Subcutaneous abdominal adipose tissue (tissue), 5 donors: ENCODE measurements at regions not wholly inside any gene's neighbourhood (a gene's known extent, or its start where the extent isn't known, plus 50 kb on each side); places are given as distances from the start of the nearest gene placed in this dataset.
"Not testable (repeated sequence)": the region's sequence is repeated elsewhere in the genome, so short reads cannot be mapped to it uniquely, and the experiment has no call there.

ENCODE experiments used
- H3K27ac ChIP-seq: one replicate; pipeline ENCODE4 v1.7.0; 2013; ENCODE audit warnings: low read depth, mild to moderate bottlenecking, inconsistent platforms, low read length, moderate library complexity
- H3K27me3 ChIP-seq, 5 donors: one replicate each; pipeline ENCODE4 v1.7.0; 2013; ENCODE audit warnings: low read length in 5 of 5, inconsistent platforms in 1 of 5; ENCODE audit not compliant: control insufficient read depth in 5 of 5, insufficient read depth in 4 of 5
- H3K36me3 ChIP-seq, 5 donors: one replicate each; pipeline ENCODE4 v1.7.0; 2013; ENCODE audit warnings: low read length in 5 of 5; ENCODE audit not compliant: control insufficient read depth in 5 of 5, insufficient read depth in 5 of 5
- H3K4me1 ChIP-seq, 5 donors: one replicate each; pipeline ENCODE4 v1.7.0; 2013; ENCODE audit warnings: low read length in 5 of 5, mild to moderate bottlenecking in 3 of 5, moderate library complexity in 1 of 5; ENCODE audit not compliant: control insufficient read depth in 5 of 5, insufficient read depth in 5 of 5
- H3K4me3 ChIP-seq, 5 donors: one replicate each; pipeline ENCODE4 v1.7.0; 2013; ENCODE audit warnings: low read length in 5 of 5, low read depth in 1 of 5
- H3K9ac ChIP-seq, 5 donors: one replicate each; pipeline ENCODE4 v1.7.0; 2013; ENCODE audit warnings: low read length in 5 of 5, mild to moderate bottlenecking in 4 of 5, moderate library complexity in 3 of 5
- H3K9me3 ChIP-seq, 5 donors: one replicate each; pipeline ENCODE4 v1.7.0; 2013; ENCODE audit warnings: low read length in 5 of 5; ENCODE audit not compliant: control insufficient read depth in 5 of 5
- donor health status: healthy.
- donor health status: healthy.
- donor health status: healthy.
- donor health status: healthy.
- donor health status: healthy.

DNA sequence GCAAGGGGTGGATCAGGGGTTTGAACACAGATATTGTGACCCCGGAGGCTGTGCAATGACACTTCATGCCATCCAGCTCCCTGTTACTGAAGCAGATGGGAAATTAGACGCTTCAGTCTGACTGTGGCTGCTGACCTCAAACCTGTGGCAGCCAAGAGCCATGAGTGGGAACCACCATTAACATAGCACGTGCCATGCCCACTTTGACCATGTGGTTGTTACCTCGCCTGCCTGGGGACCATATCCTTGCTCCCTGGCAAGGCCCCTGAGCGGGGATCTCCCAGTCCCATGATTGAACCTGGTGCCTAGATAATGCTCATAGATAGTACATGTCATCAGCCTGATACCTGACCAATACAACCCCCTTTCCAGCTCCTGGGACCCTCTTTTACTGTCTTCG, 68.9 kb downstream of the CYP26B1 start:
- H3K27me3 ChIP-seq = no peaks in the 10 kb centered on the region
- H3K27ac ChIP-seq = no peak overlapping the region
- H3K9ac ChIP-seq = no peak overlapping the region
- no peaks in the 10 kb centered on the region for H3K4me1 ChIP-seq
- H3K9me3 ChIP-seq = peaks cover 0 to 8% (median 0%) of the 10 kb centered on the region in 5 donors
- no peaks in the 10 kb centered on the region for H3K36me3 ChIP-seq
- H3K4me3 ChIP-seq = no peak overlapping the region

DNA sequence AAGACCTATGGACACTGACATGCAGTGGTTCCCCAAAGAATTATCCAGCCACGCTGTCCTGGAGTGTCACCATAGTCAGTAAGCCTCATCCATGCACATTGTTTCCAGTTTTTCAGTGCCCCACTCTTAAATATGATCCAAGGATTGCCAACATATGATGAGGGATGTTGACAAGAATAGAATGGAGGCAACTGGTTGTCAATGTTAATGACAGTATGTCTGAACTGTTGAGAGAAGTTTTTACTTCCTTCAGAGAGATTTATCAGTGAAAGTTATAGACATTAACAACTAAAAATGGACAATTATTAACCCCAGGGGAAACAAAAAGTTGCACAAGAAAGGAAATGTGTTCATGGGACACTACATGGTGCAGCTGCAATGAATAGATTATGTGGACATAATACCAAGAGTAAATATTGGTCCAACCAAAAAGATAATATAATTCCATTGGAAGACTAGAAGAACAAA, 69.9 kb downstream of the CYP26B1 start:
- Histone ChIP-seq H3K27me3 (no peaks in the 10 kb centered on the region), H3K9me3 (peaks cover 0 to 12% (median 4%) of the 10 kb centered on the region in 5 donors), H3K27ac (no peak overlapping the region), H3K9ac (no peak overlapping the region), H3K36me3 (no peaks in the 10 kb centered on the region), H3K4me3 (no peak overlapping the region), H3K4me1 (no peaks in the 10 kb centered on the region)

DNA sequence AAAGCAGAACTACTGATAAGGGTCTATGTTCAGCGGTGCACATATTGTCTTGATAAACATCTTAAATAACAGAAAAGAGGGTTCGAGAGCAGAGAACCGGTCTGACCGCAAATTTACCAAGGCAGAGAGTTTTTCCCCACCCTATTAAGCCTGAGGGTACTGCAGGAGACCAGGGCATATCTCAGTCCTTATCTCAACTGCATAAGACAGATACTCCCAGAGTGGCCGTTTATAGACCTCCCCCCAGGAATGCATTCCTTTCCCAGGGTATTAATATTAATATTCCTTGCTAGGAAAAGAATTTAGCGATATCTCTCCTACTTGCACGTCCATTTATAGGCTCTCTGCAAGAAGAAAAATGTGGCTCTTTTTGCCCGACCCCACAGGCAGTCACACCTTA, 74.3 kb downstream of the CYP26B1 start:
- H3K27ac ChIP-seq, H3K27me3 ChIP-seq, H3K36me3 ChIP-seq, H3K4me1 ChIP-seq, H3K4me3 ChIP-seq, H3K9ac ChIP-seq: not testable (repeated sequence)
- peaks cover 0 to 14% (median 4%) of the 10 kb centered on the region in 5 donors for H3K9me3 ChIP-seq

DNA sequence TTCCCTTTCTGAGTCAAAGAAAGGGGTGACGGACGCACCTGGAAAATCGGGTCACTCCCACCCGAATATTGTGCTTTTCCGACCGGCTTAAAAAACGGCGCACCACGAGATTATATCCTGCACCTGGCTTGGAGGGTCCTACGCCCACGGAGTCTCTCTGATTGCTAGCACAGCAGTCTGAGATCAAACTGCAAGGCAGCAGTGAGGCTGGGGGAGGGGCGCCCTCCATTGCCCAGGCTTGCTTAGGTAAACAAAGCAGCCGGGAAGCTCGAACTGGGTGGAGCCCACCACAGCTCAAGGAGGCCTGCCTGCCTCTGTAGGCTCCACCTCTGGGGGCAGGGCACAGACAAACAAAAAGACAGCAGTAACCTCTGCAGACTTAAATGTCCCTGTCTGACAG, 83.5 kb downstream of the CYP26B1 start:
- not testable (repeated sequence) for H3K4me1 ChIP-seq, H3K9ac ChIP-seq, H3K4me3 ChIP-seq, H3K27me3 ChIP-seq, H3K27ac ChIP-seq, H3K36me3 ChIP-seq, H3K9me3 ChIP-seq

DNA sequence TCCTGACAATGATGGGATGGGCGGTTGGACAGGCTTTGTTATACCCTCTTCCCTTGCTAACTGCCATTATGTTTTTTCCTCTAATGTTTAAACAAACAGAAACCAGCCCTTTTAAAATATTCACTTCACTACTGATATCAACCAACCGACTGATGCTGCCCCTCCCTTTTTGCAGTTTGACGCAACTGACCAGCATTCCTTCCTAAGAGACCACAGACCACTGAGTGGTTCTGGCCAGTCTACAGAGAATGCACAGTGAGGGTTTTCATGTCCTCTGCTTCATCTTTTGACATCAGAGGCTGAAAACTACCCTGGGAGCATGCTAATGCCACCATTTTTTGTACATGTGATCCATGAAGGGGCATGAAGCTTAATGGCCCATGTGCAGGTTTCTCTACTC, 85.3 kb downstream of the CYP26B1 start:
- no peaks in the 10 kb centered on the region for H3K27me3 ChIP-seq
- H3K36me3 ChIP-seq = no peaks in the 10 kb centered on the region
- H3K9ac ChIP-seq = no peak overlapping the region
- H3K4me3 ChIP-seq = no peak overlapping the region
- no peak overlapping the region for H3K27ac ChIP-seq
- H3K9me3 ChIP-seq = no peaks in the 10 kb centered on the region
- H3K4me1 ChIP-seq = no peaks in the 10 kb centered on the region

DNA sequence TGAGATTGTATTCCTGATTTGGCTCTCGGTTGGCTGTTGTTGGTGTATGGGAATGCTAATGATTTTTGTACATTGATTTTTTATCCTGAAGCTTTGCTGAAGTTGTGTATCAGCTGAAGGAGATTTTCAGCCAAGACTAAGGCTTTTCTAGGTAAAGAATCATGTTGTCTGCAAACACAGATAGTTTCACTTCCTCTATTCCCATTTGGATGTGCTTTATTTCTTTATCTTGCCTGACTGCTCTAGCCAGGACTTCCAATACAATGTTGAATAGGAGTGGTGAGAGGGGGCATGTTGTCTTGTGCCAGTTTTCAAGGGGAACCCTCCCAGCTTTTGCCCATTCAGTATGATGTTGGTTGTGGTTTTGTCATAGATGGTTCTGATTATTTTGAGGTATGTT, 90.4 kb downstream of the CYP26B1 start:
- no peaks in the 10 kb centered on the region for H3K27me3 ChIP-seq

DNA sequence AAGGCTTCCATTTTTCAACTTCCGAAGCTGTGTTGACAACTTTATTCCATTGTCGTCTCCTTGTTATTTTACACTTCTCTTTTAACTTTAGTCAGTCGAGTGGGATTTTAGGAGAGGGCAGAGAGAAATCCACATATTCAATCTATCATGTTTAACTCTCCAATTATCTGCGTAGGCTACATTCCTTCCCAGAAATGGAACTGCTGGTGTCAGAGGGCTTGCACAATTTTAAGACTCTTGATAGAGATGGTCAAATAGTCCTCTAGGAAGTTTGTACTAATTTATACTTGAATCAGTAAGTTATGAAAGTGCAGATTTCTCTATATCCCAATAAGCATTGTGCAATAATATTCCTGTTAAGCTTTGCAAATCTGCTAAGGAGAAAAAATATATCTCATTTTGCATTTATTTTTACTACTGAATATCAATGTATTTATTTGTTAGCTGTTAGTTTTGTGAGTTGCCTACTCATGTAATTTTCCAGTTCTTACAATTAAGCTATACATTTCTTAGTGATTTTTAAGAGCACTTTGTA, 95.6 kb downstream of the CYP26B1 start:
- H3K9ac ChIP-seq = no peak overlapping the region
- H3K27me3 ChIP-seq = no peaks in the 10 kb centered on the region
- H3K36me3 ChIP-seq = no peaks in the 10 kb centered on the region
- peaks cover 0 to 10% (median 0%) of the 10 kb centered on the region in 5 donors for H3K4me1 ChIP-seq
- H3K9me3 ChIP-seq = peaks cover 0 to 7% (median 0%) of the 10 kb centered on the region in 5 donors
- H3K27ac ChIP-seq = peak overlapping the region; percentile 9
- no peak overlapping the region for H3K4me3 ChIP-seq

More for the DNA sequence above, 90.4 kb downstream of the CYP26B1 start:
- Histone ChIP-seq H3K9me3 (no peaks in the 10 kb centered on the region), H3K36me3 (no peaks in the 10 kb centered on the region), H3K9ac (no peak overlapping the region), H3K4me3 (no peak overlapping the region), H3K27ac (no peak overlapping the region), H3K4me1 (peaks cover 0 to 2% (median 0%) of the 10 kb centered on the region in 5 donors)

DNA sequence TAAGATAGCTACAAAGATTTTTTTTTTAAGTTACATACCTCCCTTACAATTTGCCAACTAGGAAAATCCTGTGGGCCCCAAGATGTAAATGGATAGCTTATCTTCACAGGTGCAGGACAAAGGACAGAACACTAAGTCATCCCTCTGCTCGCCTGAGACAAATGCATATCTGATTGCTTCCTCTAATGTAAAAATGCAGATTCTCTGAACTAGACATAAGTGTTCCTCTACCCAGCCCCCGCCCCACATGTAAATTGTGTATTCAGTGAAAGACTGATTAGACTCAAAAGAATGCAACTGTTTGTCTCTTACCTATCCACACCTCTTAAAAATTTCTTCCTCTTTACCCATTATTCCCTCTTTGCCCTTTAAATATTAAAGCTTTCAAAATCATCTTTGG, 96.5 kb downstream of the CYP26B1 start:
- H3K4me3 ChIP-seq = no peak overlapping the region
- no peak overlapping the region for H3K27ac ChIP-seq
- H3K27me3 ChIP-seq = no peaks in the 10 kb centered on the region
- no peaks in the 10 kb centered on the region for H3K36me3 ChIP-seq
- no peak overlapping the region for H3K9ac ChIP-seq
- peaks cover 0 to 7% (median 0%) of the 10 kb centered on the region in 5 donors for H3K9me3 ChIP-seq
- peaks cover 0 to 10% (median 0%) of the 10 kb centered on the region in 5 donors for H3K4me1 ChIP-seq

DNA sequence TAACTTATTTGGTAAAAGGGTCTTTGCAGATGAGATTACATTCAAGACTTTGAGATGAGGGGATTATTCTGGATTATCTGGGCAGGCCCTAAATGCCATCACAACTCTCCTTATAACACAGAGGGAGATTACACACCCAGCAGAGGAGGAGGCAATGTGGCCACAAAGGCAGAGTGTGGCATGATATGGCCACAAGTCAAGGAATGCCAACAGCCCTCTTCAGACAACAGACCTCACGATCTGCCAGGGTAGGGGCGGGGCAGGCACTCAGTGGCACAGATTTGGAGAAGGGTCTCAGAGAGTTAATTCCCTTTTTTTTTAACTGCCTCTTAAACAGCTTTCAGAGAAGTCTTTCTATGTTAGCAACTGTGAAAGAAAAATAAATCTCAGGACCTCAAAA, 96.9 kb downstream of the CYP26B1 start:
- H3K9ac ChIP-seq = no peak overlapping the region
- no peak overlapping the region for H3K27ac ChIP-seq
- H3K9me3 ChIP-seq = peaks cover 0 to 7% (median 0%) of the 10 kb centered on the region in 5 donors

DNA sequence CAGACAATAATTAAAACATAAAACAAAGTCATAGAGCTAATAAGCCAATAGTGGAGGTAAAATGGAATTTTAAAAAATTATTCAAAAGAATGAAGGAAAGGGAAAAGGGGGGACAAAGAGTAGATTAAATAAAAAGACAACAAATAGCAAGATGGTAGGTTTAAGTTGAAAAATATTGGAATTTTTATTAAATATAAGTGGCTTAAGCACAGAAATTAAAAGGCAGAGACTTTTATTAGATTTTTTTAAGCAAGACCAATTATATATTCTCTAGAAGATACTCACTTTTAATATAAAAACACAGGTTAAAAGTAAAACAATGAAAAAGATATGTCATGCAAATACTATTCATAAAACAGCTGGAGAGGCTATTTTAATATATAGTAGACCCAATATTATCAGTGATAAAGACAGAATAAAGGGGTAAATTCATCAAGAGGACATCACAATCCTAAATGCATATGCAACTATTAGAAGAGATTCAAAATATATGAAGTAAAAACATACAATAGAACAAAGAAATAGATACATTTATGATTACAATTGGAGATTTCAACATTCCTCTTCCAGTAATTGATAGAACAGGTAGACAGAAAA, 98.7 kb downstream of the CYP26B1 start:
- Histone ChIP-seq H3K9me3 (peaks cover 0 to 7% (median 0%) of the 10 kb centered on the region in 5 donors), H3K27me3 (no peaks in the 10 kb centered on the region), H3K4me1 (peaks cover 0 to 10% (median 0%) of the 10 kb centered on the region in 5 donors), H3K9ac (no peak overlapping the region), H3K36me3 (no peaks in the 10 kb centered on the region), H3K4me3 (no peak overlapping the region), H3K27ac (no peak overlapping the region)

More for the DNA sequence above, 96.9 kb downstream of the CYP26B1 start:
- no peaks in the 10 kb centered on the region for H3K36me3 ChIP-seq
- H3K4me1 ChIP-seq = peaks cover 0 to 10% (median 0%) of the 10 kb centered on the region in 5 donors
- H3K27me3 ChIP-seq = no peaks in the 10 kb centered on the region
- no peak overlapping the region for H3K4me3 ChIP-seq
